HEK293 (cell line): ENCODE measurements at regions not wholly inside any gene's neighbourhood (a gene's known extent, or its start where the extent isn't known, plus 50 kb on each side); places are given as distances from the start of the nearest gene placed in this dataset.
"Not testable (repeated sequence)": the region's sequence is repeated elsewhere in the genome, so short reads cannot be mapped to it uniquely, and the experiment has no call there.

Source experiments
- GLI4 ChIP-seq: fragments of 450-650 bp; formaldehyde crosslinking; IDR thresholded peaks from 2 replicates; pipeline ENCODE4 v1.5.1; 2016; ENCODE audit warnings: missing biosample characterization, missing genetic modification characterization
- SALL2 ChIP-seq: fragments of 450-650 bp; formaldehyde crosslinking; IDR thresholded peaks from 2 replicates; pipeline ENCODE4 v1.5.0; 2017; ENCODE audit warnings: missing biosample characterization, mild to moderate bottlenecking, missing genetic modification characterization, borderline replicate concordance
- SP2 ChIP-seq: fragments of 450-650 bp; formaldehyde crosslinking; IDR thresholded peaks from 2 replicates; pipeline ENCODE4 v1.5.1; 2016; ENCODE audit warnings: missing biosample characterization, missing genetic modification characterization
- ZBTB1 ChIP-seq: fragments of 450-650 bp; formaldehyde crosslinking; IDR thresholded peaks from 2 replicates; pipeline ENCODE4 v1.5.1; 2016; ENCODE audit warnings: missing biosample characterization, missing genetic modification characterization
- ZBTB7A ChIP-seq: fragments of 450-650 bp; formaldehyde crosslinking; IDR thresholded peaks from 2 replicates; pipeline ENCODE4 v1.5.1; 2016; ENCODE audit warnings: low read depth, missing biosample characterization, missing genetic modification characterization
- ZFP37 ChIP-seq: fragments of 450-650 bp; formaldehyde crosslinking; IDR thresholded peaks from 2 replicates; pipeline ENCODE4 v1.5.1; 2016; ENCODE audit warnings: missing biosample characterization, missing genetic modification characterization
- ZNF169 ChIP-seq: fragments of 450-650 bp; formaldehyde crosslinking; IDR thresholded peaks from 2 replicates; pipeline ENCODE4 v1.5.1; 2016; ENCODE audit warnings: missing biosample characterization, missing genetic modification characterization
- ZNF202 ChIP-seq: fragments of 450-650 bp; formaldehyde crosslinking; IDR thresholded peaks from 2 replicates; pipeline ENCODE4 v1.5.1; 2016; ENCODE audit warnings: missing biosample characterization, missing genetic modification characterization, borderline replicate concordance
- ZNF274 ChIP-seq, 2 experiments: fragments of 200-500 bp in 1 of 2; fragments of 450-650 bp in 1 of 2; sonication (Bioruptor generic) in 1 of 2; formaldehyde crosslinking in 1 of 2; IDR thresholded peaks; 2 replicates each; pipeline versions ENCODE4 v1.5.1 to v1.6.1; 2014 to 2016; ENCODE audit warnings: borderline replicate concordance in 1 of 2, inconsistent platforms in 1 of 2, low read length in 1 of 2, missing biosample characterization in 1 of 2, missing genetic modification characterization in 1 of 2
- ZNF366 ChIP-seq: fragments of 450-650 bp; formaldehyde crosslinking; conservative IDR thresholded peaks from 2 replicates; pipeline ENCODE4 v1.5.1; 2016; ENCODE audit warnings: missing biosample characterization, missing genetic modification characterization
- ZNF777 ChIP-seq: fragments of 450-650 bp; formaldehyde crosslinking; IDR thresholded peaks from 2 replicates; pipeline ENCODE4 v1.5.1; 2017; ENCODE audit warnings: missing biosample characterization, missing genetic modification characterization, borderline replicate concordance
- TF ChIP-seq, protein P1 (sequence below): fragments of 450-650 bp; formaldehyde crosslinking; IDR thresholded peaks from 2 replicates; pipeline ENCODE4 v1.5.1; 2016; ENCODE audit warnings: missing biosample characterization, missing genetic modification characterization
- TF ChIP-seq, protein P2 (sequence below): fragments of 450-650 bp; formaldehyde crosslinking; IDR thresholded peaks from 2 replicates; pipeline ENCODE4 v1.5.1; 2016; ENCODE audit warnings: missing biosample characterization, missing genetic modification characterization, low read depth
- TF ChIP-seq, protein P3 (sequence below): fragments of 450-650 bp; IDR thresholded peaks from 2 replicates; pipeline ENCODE4 v1.5.1; 2018; ENCODE audit warnings: missing biosample characterization, mild to moderate bottlenecking, missing genetic modification characterization

DNA sequence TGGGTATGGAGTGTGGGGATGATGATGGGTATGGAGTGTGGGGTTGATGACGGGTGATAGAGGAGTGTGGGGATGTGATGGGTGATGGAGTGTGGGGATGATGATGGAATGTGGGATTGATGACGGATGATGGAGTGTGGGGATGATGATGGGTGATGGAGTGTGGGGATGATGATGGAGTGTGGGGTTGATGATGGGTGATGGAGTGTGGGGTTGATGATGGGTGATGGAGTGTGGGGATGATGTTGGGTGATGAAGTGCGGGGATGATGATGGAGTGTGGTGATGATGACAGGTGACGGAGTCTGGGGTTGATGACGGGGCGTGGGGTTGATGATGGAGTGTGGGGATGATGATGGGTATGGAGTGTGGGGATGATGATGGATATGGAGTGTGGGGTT, 99.7 kb downstream of the RTP5 start:
- TF ChIP-seq, protein P1, sequence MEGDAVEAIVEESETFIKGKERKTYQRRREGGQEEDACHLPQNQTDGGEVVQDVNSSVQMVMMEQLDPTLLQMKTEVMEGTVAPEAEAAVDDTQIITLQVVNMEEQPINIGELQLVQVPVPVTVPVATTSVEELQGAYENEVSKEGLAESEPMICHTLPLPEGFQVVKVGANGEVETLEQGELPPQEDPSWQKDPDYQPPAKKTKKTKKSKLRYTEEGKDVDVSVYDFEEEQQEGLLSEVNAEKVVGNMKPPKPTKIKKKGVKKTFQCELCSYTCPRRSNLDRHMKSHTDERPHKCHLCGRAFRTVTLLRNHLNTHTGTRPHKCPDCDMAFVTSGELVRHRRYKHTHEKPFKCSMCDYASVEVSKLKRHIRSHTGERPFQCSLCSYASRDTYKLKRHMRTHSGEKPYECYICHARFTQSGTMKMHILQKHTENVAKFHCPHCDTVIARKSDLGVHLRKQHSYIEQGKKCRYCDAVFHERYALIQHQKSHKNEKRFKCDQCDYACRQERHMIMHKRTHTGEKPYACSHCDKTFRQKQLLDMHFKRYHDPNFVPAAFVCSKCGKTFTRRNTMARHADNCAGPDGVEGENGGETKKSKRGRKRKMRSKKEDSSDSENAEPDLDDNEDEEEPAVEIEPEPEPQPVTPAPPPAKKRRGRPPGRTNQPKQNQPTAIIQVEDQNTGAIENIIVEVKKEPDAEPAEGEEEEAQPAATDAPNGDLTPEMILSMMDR, result not testable (repeated sequence)
- not testable (repeated sequence) for TF ChIP-seq ZNF274 (IDR thresholded peaks at IDR 0.05; ENCODE audit: low read length); ZNF274 (tag by site-specific recombination; IDR thresholded peaks at IDR 0.05; ENCODE audit: borderline replicate concordance); SP2; ZNF169 (tag by site-specific recombination); GLI4 (tag by site-specific recombination); ZNF202 (tag by site-specific recombination); ZNF366; ZBTB7A (tag by site-specific recombination); ZNF777 (tag by site-specific recombination); ZBTB1 (tag by site-specific recombination); SALL2 (tag by site-specific recombination); ZFP37 (tag by site-specific recombination)
- TF ChIP-seq, protein P2, sequence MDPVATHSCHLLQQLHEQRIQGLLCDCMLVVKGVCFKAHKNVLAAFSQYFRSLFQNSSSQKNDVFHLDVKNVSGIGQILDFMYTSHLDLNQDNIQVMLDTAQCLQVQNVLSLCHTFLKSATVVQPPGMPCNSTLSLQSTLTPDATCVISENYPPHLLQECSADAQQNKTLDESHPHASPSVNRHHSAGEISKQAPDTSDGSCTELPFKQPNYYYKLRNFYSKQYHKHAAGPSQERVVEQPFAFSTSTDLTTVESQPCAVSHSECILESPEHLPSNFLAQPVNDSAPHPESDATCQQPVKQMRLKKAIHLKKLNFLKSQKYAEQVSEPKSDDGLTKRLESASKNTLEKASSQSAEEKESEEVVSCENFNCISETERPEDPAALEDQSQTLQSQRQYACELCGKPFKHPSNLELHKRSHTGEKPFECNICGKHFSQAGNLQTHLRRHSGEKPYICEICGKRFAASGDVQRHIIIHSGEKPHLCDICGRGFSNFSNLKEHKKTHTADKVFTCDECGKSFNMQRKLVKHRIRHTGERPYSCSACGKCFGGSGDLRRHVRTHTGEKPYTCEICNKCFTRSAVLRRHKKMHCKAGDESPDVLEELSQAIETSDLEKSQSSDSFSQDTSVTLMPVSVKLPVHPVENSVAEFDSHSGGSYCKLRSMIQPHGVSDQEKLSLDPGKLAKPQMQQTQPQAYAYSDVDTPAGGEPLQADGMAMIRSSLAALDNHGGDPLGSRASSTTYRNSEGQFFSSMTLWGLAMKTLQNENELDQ (tag by site-specific recombination), result not testable (repeated sequence)
- TF ChIP-seq, protein P3, sequence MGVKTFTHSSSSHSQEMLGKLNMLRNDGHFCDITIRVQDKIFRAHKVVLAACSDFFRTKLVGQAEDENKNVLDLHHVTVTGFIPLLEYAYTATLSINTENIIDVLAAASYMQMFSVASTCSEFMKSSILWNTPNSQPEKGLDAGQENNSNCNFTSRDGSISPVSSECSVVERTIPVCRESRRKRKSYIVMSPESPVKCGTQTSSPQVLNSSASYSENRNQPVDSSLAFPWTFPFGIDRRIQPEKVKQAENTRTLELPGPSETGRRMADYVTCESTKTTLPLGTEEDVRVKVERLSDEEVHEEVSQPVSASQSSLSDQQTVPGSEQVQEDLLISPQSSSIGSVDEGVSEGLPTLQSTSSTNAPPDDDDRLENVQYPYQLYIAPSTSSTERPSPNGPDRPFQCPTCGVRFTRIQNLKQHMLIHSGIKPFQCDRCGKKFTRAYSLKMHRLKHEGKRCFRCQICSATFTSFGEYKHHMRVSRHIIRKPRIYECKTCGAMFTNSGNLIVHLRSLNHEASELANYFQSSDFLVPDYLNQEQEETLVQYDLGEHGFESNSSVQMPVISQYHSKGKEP (tag by site-specific recombination), result not testable (repeated sequence)
